ENCODE measurements at regions not wholly inside any gene's neighbourhood (a gene's known extent, or its start where the extent isn't known, plus 50 kb on each side); places are given as distances from the start of the nearest gene placed in this dataset.

GRCh38 chr14:22210906-22211305 is 378.1 kb downstream of the DAD1 start:
- ChIA-PET CTCF (ENCODE audit: partially characterized antibody) (interaction anchor here (0.7 to 2.0 kb wide), 3 partner anchors 10 to 377 kb away, joined by 3 to 8 read pairs (median 6); no protein-coding TSS in a partner anchor), POLR2A (ENCODE audit: partially characterized antibody) (no interaction called here)
- no peak overlapping the region for H2AFZ ChIP-seq (ENCODE audit: low read length)
- no peak overlapping the region for H3K23ac ChIP-seq (ENCODE audit: insufficient read length)
- H3K18ac ChIP-seq (ENCODE audit: extremely low read depth, low read length), result no peak overlapping the region
- H3K27me3 ChIP-seq (replicated peaks in 1 of 4; ENCODE audit: control insufficient read depth in 3 of 4, extremely low read depth in 1 of 4, insufficient read depth in 3 of 4, low read length in 3 of 4), result no peaks in the 10 kb centered on the region
- H3K23me2 ChIP-seq (ENCODE audit: low read depth, low read length), result no peaks in the 10 kb centered on the region
- FAIRE-seq, result no peak
- H3K14ac ChIP-seq (ENCODE audit: insufficient read length), result no peak overlapping the region
- no peak overlapping the region for H2BK120ac ChIP-seq (replicated peaks; ENCODE audit: low read depth, low read length)
- H2BK5ac ChIP-seq (ENCODE audit: low read depth, low read length), result no peak overlapping the region
- no peaks in the 10 kb centered on the region for H3K9me3 ChIP-seq (ENCODE audit: insufficient read depth in 2 of 2, low read depth in 1 of 2, low read length in 1 of 2)
- H3K4me3 ChIP-seq (ENCODE audit: extremely low read depth in 1 of 4, insufficient read depth in 2 of 4, low read depth in 3 of 4, low read length in 4 of 4), result no peak overlapping the region
- no peak overlapping the region for H4K5ac ChIP-seq (ENCODE audit: insufficient read length, low read depth, low read length)
- no peak overlapping the region for H3K27ac ChIP-seq (ENCODE audit: low read depth, low read length)
- no peak for DNase-seq (ENCODE audit: low read depth in 1 of 2, low spot score in 2 of 2)
- H4K91ac ChIP-seq (replicated peaks; ENCODE audit: insufficient read length, low read length), result no peak overlapping the region
- no peak overlapping the region for H2BK12ac ChIP-seq (ENCODE audit: low read depth, low read length)
- H3K79me1 ChIP-seq (ENCODE audit: low read depth, low read length), result no peaks in the 10 kb centered on the region
- TF ChIP-seq SIN3A (conservative IDR thresholded peaks at IDR 0.05 in 1 of 2, IDR thresholded peaks at IDR 0.05 in 1 of 2; ENCODE audit: low read depth in 1 of 2, low read length in 2 of 2), result no peak
- no peak for TF ChIP-seq HDAC6 (IDR thresholded peaks at IDR 0.05; ENCODE audit: low read depth, low read length)
- no peak for TF ChIP-seq BCL11A (IDR thresholded peaks at IDR 0.05; ENCODE audit: low read depth in 2 of 2, low read length in 2 of 2)
- no peak for TF ChIP-seq RXRA (IDR thresholded peaks at IDR 0.05; ENCODE audit: insufficient read depth, low read depth, low read length)
- no peak for TF ChIP-seq MAX (IDR thresholded peaks at IDR 0.05)
- no peak for TF ChIP-seq EGR1 (IDR thresholded peaks at IDR 0.05; ENCODE audit: borderline replicate concordance, low read depth, low read length)
- TF ChIP-seq KDM4A (IDR thresholded peaks at IDR 0.05; ENCODE audit: low read depth, low read length, severe bottlenecking), result no peak
- no peak for TF ChIP-seq KDM1A (IDR thresholded peaks at IDR 0.05; ENCODE audit: borderline replicate concordance, low read length)
- no peak for TF ChIP-seq SIX5 (IDR thresholded peaks at IDR 0.05; ENCODE audit: low read depth, low read length)
- no peak for TF ChIP-seq RBBP5 (IDR thresholded peaks at IDR 0.05; ENCODE audit: borderline replicate concordance, low read depth, low read length)
- TF ChIP-seq CBX5 (IDR thresholded peaks at IDR 0.05; ENCODE audit: low read depth, low read length), result no peak
- no peak for TF ChIP-seq SP4 (IDR thresholded peaks at IDR 0.05; ENCODE audit: low read length)
- TF ChIP-seq USF2 (IDR thresholded peaks at IDR 0.05; ENCODE audit: low read length), result no peak
- H3K79me2 ChIP-seq (ENCODE audit: control insufficient read depth in 1 of 2, insufficient read depth in 2 of 2, low read length in 2 of 2), result no peaks in the 10 kb centered on the region
- no peaks in the 10 kb centered on the region for H3K4me1 ChIP-seq (replicated peaks in 1 of 4; ENCODE audit: control insufficient read depth in 3 of 4, insufficient read depth in 4 of 4, low read length in 3 of 4)
- no peak overlapping the region for H3K4me2 ChIP-seq (ENCODE audit: insufficient read depth in 1 of 2, low read depth in 2 of 2, low read length in 2 of 2)
- H2AK5ac ChIP-seq (ENCODE audit: low read depth, low read length), result no peak overlapping the region
- no peak overlapping the region for H2BK20ac ChIP-seq (ENCODE audit: low read length)
- H3K9ac ChIP-seq (replicated peaks in 1 of 4; ENCODE audit: extremely low read depth in 1 of 4, low read depth in 3 of 4, low read length in 3 of 4), result no peak overlapping the region
- H3K4ac ChIP-seq (replicated peaks; ENCODE audit: insufficient read length, low read depth, low read length), result no peak overlapping the region
- no peak overlapping the region for H3K56ac ChIP-seq (replicated peaks; ENCODE audit: insufficient read length, low read depth, low read length)
- WGBS, 2 experiments (ENCODE audit: extremely low coverage in 1 of 2, insufficient coverage in 1 of 2, insufficient read length in 1 of 2, insufficient replicate concordance in 2 of 2, low coverage in 1 of 2, low lambda C conversion rate in 2 of 2, missing lambda C conversion rate in 1 of 2), result 91 to 100% methylated on average over 1 of the region's 1 CpG
- no peak overlapping the region for H4K8ac ChIP-seq (ENCODE audit: extremely low read depth, insufficient read depth, low read length)
- no peaks in the 10 kb centered on the region for H3K36me3 ChIP-seq (ENCODE audit: control insufficient read depth in 2 of 4, insufficient read depth in 4 of 4, low read length in 3 of 4)
- H2BK15ac ChIP-seq (ENCODE audit: low read length), result no peak overlapping the region
- no peaks in the 10 kb centered on the region for H4K20me1 ChIP-seq (replicated peaks in 1 of 2; ENCODE audit: control insufficient read depth in 1 of 2, insufficient read depth in 2 of 2, low read length in 2 of 2)
